ENCODE measurements at regions not wholly inside any gene's neighbourhood (a gene's known extent, or its start where the extent isn't known, plus 50 kb on each side); places are given as distances from the start of the nearest gene placed in this dataset.

DNA sequence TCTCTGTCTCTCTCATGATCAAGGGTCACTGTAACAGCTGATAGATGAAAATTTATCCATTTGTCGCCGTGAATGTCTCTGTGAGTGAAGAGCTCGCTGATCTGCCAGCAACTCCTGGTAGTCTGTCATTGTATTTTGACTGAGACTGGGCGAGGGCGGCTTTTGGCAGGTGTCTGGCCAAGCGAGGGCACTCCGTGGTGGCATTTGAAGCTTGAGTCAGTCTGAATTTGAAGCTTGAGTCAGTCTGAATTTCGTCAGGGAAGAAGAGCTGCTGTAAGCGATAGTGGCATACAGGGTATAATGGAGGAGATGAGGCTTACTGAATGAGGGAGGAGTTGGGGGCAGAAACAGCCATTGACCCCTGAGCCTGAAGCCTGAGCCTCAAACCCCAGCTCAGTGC, 56.8 kb upstream of the FAM181A start:
- intact Hi-C loops (cut with micrococcal nuclease) = no loop called here
- no peak for DNase-seq
- Histone ChIP-seq H3K4me1 (no peaks in the 10 kb centered on the region), H3K27me3 (ENCODE audit: low read depth) (peaks cover 58% of the 10 kb centered on the region), H3K36me3 (no peaks in the 10 kb centered on the region), H3K4me3 (no peak overlapping the region), H3K9me3 (replicated peaks) (no peaks in the 10 kb centered on the region), H3K27ac (replicated peaks) (no peak overlapping the region)
- TF ChIP-seq, protein P1, sequence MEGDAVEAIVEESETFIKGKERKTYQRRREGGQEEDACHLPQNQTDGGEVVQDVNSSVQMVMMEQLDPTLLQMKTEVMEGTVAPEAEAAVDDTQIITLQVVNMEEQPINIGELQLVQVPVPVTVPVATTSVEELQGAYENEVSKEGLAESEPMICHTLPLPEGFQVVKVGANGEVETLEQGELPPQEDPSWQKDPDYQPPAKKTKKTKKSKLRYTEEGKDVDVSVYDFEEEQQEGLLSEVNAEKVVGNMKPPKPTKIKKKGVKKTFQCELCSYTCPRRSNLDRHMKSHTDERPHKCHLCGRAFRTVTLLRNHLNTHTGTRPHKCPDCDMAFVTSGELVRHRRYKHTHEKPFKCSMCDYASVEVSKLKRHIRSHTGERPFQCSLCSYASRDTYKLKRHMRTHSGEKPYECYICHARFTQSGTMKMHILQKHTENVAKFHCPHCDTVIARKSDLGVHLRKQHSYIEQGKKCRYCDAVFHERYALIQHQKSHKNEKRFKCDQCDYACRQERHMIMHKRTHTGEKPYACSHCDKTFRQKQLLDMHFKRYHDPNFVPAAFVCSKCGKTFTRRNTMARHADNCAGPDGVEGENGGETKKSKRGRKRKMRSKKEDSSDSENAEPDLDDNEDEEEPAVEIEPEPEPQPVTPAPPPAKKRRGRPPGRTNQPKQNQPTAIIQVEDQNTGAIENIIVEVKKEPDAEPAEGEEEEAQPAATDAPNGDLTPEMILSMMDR (IDR thresholded peaks at IDR 0.05; ENCODE audit: borderline replicate concordance) = no peak

DNA sequence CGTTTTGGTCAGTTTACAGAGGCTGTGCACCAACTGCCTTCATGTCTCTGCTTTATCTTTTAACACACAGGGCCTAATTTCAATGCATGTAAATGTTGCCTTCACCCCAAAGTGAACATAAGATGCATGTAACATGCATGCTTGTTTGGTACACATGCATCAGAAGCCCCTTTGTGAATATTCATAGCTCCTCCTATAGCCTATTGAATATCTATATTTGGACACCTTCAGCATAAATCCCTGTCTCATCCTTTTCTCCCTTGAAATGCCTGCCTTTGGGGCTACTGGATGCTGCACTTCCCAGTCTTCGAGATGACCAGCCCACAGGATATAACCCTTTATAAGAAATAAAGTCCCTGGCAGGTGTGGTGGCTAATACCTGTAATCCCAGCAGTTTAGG, 57.7 kb upstream of the FAM181A start:
- Histone ChIP-seq H3K9me3 (replicated peaks) (no peaks in the 10 kb centered on the region), H3K4me3 (no peak overlapping the region), H3K36me3 (no peaks in the 10 kb centered on the region), H3K4me1 (no peaks in the 10 kb centered on the region), H3K27ac (replicated peaks) (no peak overlapping the region), H3K27me3 (ENCODE audit: low read depth) (peaks cover 65% of the 10 kb centered on the region)
- intact Hi-C loops (cut with micrococcal nuclease) = no loop called here
- no peak for DNase-seq
- TF ChIP-seq, protein P1 (IDR thresholded peaks at IDR 0.05; ENCODE audit: borderline replicate concordance) = no peak

DNA sequence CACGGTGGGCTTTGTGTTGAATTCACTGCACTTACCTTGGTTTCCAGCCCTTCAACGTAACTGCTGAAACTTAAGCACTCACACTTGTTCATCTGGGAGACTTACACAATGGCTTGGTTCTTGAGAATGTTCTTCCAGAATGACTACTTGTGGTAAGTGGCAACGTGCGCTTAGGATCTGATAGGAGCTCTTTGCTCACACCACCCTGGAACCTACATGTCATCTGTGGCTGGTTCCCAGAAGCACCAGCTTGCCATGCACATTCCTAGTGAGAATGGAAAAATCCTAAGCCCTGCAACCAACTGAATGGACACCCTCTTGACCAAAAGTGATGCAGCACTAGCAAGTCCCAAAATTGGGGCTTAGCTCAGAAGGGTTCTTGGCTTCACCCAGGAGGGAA, 59.0 kb upstream of the FAM181A start:
- TF ChIP-seq, protein P1 (IDR thresholded peaks at IDR 0.05; ENCODE audit: borderline replicate concordance) = no peak
- intact Hi-C loops (cut with micrococcal nuclease) = no loop called here

DNA sequence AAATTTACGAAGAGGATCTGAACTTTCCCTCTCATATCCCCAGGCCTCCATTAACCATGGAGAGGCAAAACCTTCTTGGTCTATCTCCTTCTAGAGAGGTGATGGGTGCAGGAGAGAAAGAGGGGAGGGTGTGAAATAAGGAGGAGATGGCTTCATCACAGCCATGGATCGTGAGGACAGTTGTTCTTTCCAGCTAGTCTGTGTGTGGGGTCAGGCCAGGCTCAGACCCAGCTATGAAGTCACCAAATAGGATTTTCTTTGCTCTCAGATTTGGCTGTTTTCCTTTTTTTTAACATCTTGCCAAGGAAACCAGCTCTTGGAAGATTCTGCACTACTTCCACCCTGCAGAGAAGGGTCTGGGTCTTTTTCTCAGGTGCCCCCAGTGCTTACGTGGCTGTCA, 64.9 kb upstream of the FAM181A start:
- Histone ChIP-seq H3K4me1 (no peaks in the 10 kb centered on the region), H3K36me3 (no peaks in the 10 kb centered on the region), H3K9me3 (replicated peaks) (no peaks in the 10 kb centered on the region), H3K4me3 (no peak overlapping the region), H3K27me3 (ENCODE audit: low read depth) (peaks cover 67% of the 10 kb centered on the region), H3K27ac (replicated peaks) (no peak overlapping the region)
- TF ChIP-seq, protein P1 (IDR thresholded peaks at IDR 0.05; ENCODE audit: borderline replicate concordance) = no peak
- DNase-seq = no peak
- intact Hi-C loops (cut with micrococcal nuclease) = no loop called here

More for the DNA sequence above, 59.0 kb upstream of the FAM181A start:
- Histone ChIP-seq H3K27ac (replicated peaks) (no peak overlapping the region), H3K4me1 (no peaks in the 10 kb centered on the region), H3K36me3 (no peaks in the 10 kb centered on the region), H3K4me3 (no peak overlapping the region), H3K27me3 (ENCODE audit: low read depth) (peaks cover 68% of the 10 kb centered on the region), H3K9me3 (replicated peaks) (no peaks in the 10 kb centered on the region)
- DNase-seq = no peak

DNA sequence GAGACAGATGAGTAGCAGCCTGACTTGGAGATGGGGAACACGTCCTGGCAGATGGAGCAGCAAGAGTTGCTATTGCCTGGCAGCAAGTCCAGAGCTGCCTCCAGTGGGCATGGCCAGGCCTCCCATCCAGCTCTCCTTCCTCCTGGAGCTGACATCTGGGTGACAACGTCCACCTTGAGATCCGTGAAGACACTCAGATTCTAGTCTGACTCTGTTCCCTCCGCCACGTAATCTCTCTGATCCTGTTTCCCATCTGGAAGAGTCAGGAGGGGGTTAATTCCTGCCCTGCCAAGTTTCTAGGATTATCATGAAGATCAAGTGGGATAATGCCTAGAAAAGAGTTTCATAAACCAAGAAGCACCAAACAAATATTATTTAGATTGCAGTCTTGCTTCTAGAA, 65.3 kb upstream of the FAM181A start:
- no peaks in the 10 kb centered on the region for H3K36me3 ChIP-seq
- H3K4me3 ChIP-seq = no peak overlapping the region
- TF ChIP-seq, protein P1 (IDR thresholded peaks at IDR 0.05; ENCODE audit: borderline replicate concordance) = no peak
- no peaks in the 10 kb centered on the region for H3K9me3 ChIP-seq (replicated peaks)
- H3K27me3 ChIP-seq (ENCODE audit: low read depth) = peaks cover 70% of the 10 kb centered on the region
- no peak for DNase-seq
- H3K4me1 ChIP-seq = no peaks in the 10 kb centered on the region
- intact Hi-C loops (cut with micrococcal nuclease) = no loop called here
- no peak overlapping the region for H3K27ac ChIP-seq (replicated peaks)

DNA sequence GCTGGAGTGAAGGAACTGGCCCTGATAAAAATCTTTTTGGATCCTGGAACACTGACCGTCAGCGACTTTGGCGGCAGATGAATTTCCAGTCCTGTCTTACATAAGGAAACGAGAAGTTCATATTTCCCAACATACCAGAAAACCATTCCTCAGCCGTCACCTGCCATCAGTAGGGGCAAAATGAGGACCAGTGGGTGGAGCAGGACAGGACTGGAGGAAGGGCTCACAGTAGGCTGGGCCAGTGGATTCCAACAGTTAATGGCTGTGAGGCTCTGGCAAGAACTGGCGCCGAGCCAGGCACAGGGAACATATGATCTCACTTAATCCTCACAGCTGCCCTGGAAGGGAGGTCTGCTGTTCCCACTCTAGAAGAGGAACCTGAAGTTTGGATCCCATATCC, 67.2 kb upstream of the FAM181A start:
- no peaks in the 10 kb centered on the region for H3K9me3 ChIP-seq (replicated peaks)
- H3K36me3 ChIP-seq = no peaks in the 10 kb centered on the region
- DNase-seq = no peak
- no peak overlapping the region for H3K27ac ChIP-seq (replicated peaks)
- TF ChIP-seq, protein P1 (IDR thresholded peaks at IDR 0.05; ENCODE audit: borderline replicate concordance) = no peak
- H3K27me3 ChIP-seq (ENCODE audit: low read depth) = peaks cover 76% of the 10 kb centered on the region
- intact Hi-C loops (cut with micrococcal nuclease) = no loop called here
- H3K4me1 ChIP-seq = no peaks in the 10 kb centered on the region
- H3K4me3 ChIP-seq = no peak overlapping the region
